Omental fat pad (tissue), 3 donors: ENCODE measurements at regions not wholly inside any gene's neighbourhood (a gene's known extent, or its start where the extent isn't known, plus 50 kb on each side); places are given as distances from the start of the nearest gene placed in this dataset.

Source experiments
- ATAC-seq: fragments of 150-250 bp; one replicate; pipeline ENCODE4 v1.9.1; 2016; ENCODE audit warnings: mild to moderate bottlenecking, moderate library complexity; ENCODE audit not compliant: low FRiP score
- DNase-seq: peaks from one replicate; pipeline ENCODE4 v3.0.0-alpha.2; 2019; ENCODE audit warnings: low spot score
- CTCF ChIP-seq, 3 donors: fragments of 450-650 bp; IDR thresholded peaks; one replicate each; pipeline ENCODE4 v1.5.1; 2016 to 2017; ENCODE audit warnings: antibody characterized with exemption in 3 of 3, mild to moderate bottlenecking in 3 of 3, moderate library complexity in 2 of 3

GRCh38 chr16:60458255-60458654 is 1578.0 kb downstream of the CDH8 start:
- ATAC-seq (no peak), DNase-seq (no peak)
- no peak for TF ChIP-seq CTCF (IDR thresholded peaks at IDR 0.05)

GRCh38 chr16:60452646-60453045 is 1583.6 kb downstream of the CDH8 start:
- no peak for TF ChIP-seq CTCF (IDR thresholded peaks at IDR 0.05)
- no peak for ATAC-seq
- no peak for DNase-seq

GRCh38 chr16:60438894-60439293 is 1597.3 kb downstream of the CDH8 start:
- no peak for DNase-seq
- TF ChIP-seq CTCF (IDR thresholded peaks at IDR 0.05) = no peak
- ATAC-seq = no peak

GRCh38 chr16:60432472-60432871 is 1603.8 kb downstream of the CDH8 start:
- DNase-seq (no peak), ATAC-seq (no peak)
- TF ChIP-seq CTCF (IDR thresholded peaks at IDR 0.05) = no peak

GRCh38 chr16:60419859-60420258 is 1616.4 kb downstream of the CDH8 start:
- TF ChIP-seq CTCF (IDR thresholded peaks at IDR 0.05) = no peak
- DNase-seq (no peak), ATAC-seq (no peak)

- no peak for ATAC-seq
- TF ChIP-seq CTCF (IDR thresholded peaks at IDR 0.05) = no peak
- DNase-seq = no peak
Measured at GRCh38 chr16:60414613-60415012, 1621.6 kb downstream of the CDH8 start.

- ATAC-seq = no peak
- no peak for TF ChIP-seq CTCF (IDR thresholded peaks at IDR 0.05)
- no peak for DNase-seq
Measured at GRCh38 chr16:60413969-60414368, 1622.3 kb downstream of the CDH8 start.
